Ascending aorta (tissue), 2 donors: ENCODE measurements at regions not wholly inside any gene's neighbourhood (a gene's known extent, or its start where the extent isn't known, plus 50 kb on each side); places are given as distances from the start of the nearest gene placed in this dataset.

Experiments used
- DNase-seq, 2 donors: peaks; one replicate each; pipeline ENCODE4 v3.0.0-alpha.2; 2019; ENCODE audit warnings: low spot score in 2 of 2
- H3K27ac ChIP-seq, 2 donors: fragments of 200-600 bp; sonication (generic); one replicate each; pipeline ENCODE4 v1.5.1; 2016 to 2017; ENCODE audit warnings: mild to moderate bottlenecking in 1 of 2
- H3K27me3 ChIP-seq: fragments of 200-600 bp; sonication (generic); one replicate; pipeline ENCODE4 v1.5.1; 2017
- H3K36me3 ChIP-seq, 2 donors: fragments of 200-600 bp; sonication (generic); one replicate each; pipeline ENCODE4 v1.5.1; 2016
- H3K4me1 ChIP-seq, 2 donors: fragments of 200-600 bp; sonication (generic); one replicate each; pipeline ENCODE4 v1.5.1; 2016 to 2017; ENCODE audit warnings: mild to moderate bottlenecking in 1 of 2
- H3K4me3 ChIP-seq, 2 donors: fragments of 200-600 bp; sonication (generic); one replicate each; pipeline ENCODE4 v1.5.1; 2016 to 2017; ENCODE audit warnings: mild to moderate bottlenecking in 1 of 2
- H3K9me3 ChIP-seq, 2 donors: fragments of 200-600 bp; sonication (generic); one replicate each; pipeline ENCODE4 v1.5.1; 2016
- CTCF ChIP-seq, 3 experiments: fragments of 200-600 bp in 2 of 3; fragments of 450-650 bp in 1 of 3; sonication (generic) in 2 of 3; IDR thresholded peaks; one replicate each; pipeline ENCODE4 v1.5.1; 2016 to 2019; ENCODE audit warnings: antibody characterized with exemption in 3 of 3, mild to moderate bottlenecking in 1 of 3, moderate library complexity in 1 of 3
- intact Hi-C: fragments of 100-400 bp; cut with DNase I; formaldehyde crosslinking; loops from one replicate; pipeline ENCODE4 v1.15.1; 2023

DNA sequence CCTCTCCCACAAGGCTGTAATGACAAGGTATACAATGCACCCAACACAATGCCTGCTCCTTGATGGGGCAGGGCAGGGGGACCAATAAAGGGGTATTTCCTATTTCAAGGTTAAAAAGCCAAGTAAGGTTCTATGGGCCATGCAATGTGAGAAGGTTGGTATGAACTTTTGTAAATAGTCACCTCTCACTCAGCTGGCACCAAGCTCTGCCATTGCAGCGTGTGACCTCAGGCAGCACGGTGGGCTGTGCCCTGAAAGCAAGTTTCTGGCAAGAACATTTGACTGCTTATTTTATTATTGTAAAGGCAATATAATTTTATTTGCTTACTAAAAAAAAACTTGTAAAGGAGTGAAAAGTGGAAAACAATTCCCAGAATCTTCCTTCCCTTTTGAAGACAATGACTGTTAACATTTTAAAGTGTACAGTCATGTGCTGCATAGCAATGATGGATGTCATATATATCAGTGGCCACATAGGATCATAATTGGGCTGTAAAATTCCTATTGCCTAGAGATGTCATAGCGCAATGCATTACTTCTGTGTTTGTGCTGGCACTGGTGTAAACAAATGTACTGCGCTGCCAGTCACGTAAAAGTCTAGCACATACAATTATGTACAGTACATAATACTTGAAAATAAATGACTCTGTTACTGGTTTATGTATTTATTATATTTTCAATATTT, 167.3 kb upstream of the RORA start:
- Histone ChIP-seq H3K4me3 (no peak overlapping the region), H3K9me3 (no peaks in the 10 kb centered on the region), H3K4me1 (no peaks in the 10 kb centered on the region), H3K36me3 (no peaks in the 10 kb centered on the region), H3K27me3 (no peaks in the 10 kb centered on the region), H3K27ac (no peak overlapping the region)
- intact Hi-C loops: no loop called here
- no peak for DNase-seq
- TF ChIP-seq CTCF (IDR thresholded peaks at IDR 0.05): no peak

DNA sequence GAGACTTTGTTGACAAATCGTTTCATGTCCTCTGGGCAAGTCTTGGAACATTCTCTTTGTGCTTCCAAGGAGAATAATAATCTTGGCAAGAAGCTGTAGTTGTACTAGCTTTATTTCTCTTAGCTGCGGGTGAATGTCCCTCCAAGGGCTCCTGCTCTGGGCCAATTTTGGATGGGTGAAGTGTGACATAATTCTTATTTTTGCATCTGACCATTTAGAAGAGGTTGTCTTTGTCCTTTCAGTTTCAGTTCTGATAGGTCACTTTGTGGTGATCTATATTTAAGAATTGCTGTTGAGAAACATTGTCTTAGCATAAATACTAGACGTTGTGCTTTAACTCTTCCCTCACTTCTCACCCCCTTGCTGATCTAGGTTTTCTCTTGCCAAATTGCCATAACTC, 164.8 kb upstream of the RORA start:
- intact Hi-C loops: no loop called here
- Histone ChIP-seq H3K4me3 (peak overlapping the region in 1 of 2 donors; percentile 48), H3K4me1 (no peaks in the 10 kb centered on the region), H3K27ac (peak overlapping the region in 1 of 2 donors; percentile 31), H3K36me3 (no peaks in the 10 kb centered on the region), H3K27me3 (no peaks in the 10 kb centered on the region), H3K9me3 (no peaks in the 10 kb centered on the region)
- TF ChIP-seq CTCF (IDR thresholded peaks at IDR 0.05): no peak
- no peak for DNase-seq

DNA sequence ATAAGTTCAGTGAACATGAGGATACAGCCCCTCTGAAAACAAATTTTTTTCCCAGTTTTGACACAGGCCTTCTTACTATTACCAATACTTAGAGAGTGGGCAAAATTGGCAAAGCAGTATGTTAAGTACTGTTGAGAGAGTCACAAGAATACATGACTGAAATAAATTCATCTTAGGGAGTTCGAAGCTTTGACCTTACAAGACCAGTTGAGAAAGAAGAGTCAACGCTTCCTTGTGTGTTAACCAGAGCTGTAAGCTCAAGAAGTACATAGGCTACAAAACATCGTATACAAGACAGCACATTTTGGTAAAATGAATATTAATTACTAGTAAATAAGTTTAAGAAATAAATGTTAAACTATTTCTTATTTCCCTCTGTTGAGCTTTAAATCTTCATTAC, 164.4 kb upstream of the RORA start:
- peak overlapping the region in 1 of 2 donors; percentile 48 for H3K4me3 ChIP-seq
- H3K9me3 ChIP-seq: no peaks in the 10 kb centered on the region
- TF ChIP-seq CTCF (IDR thresholded peaks at IDR 0.05): no peak
- peak overlapping the region in 1 of 2 donors; percentile 31 for H3K27ac ChIP-seq
- H3K4me1 ChIP-seq: no peaks in the 10 kb centered on the region
- H3K36me3 ChIP-seq: no peaks in the 10 kb centered on the region
- no peak for DNase-seq
- no peaks in the 10 kb centered on the region for H3K27me3 ChIP-seq
- intact Hi-C loops: no loop called here

DNA sequence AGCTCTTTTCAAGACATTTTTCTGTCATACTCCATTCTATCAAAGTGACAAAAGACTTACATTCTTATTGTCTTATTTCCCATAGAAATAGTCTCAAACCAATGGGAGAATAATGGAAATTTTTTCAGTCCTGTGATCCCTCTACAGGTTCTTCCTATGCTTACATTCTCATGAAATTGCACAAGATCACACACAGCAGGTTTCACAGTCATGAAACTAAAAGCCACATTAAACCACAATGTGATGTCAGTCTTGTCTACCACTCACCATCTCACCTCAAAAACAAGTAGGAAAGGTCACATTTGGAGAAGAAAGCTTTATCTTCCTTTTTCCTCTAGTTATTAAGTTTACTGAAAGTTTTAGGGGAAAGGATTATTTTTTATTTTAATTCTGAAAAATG, 161.0 kb upstream of the RORA start:
- H3K9me3 ChIP-seq: no peaks in the 10 kb centered on the region
- no peaks in the 10 kb centered on the region for H3K27me3 ChIP-seq
- H3K4me3 ChIP-seq: no peak overlapping the region
- TF ChIP-seq CTCF (IDR thresholded peaks at IDR 0.05): no peak
- DNase-seq: no peak
- no peak overlapping the region for H3K27ac ChIP-seq
- intact Hi-C loops: no loop called here
- H3K36me3 ChIP-seq: no peaks in the 10 kb centered on the region
- no peaks in the 10 kb centered on the region for H3K4me1 ChIP-seq

DNA sequence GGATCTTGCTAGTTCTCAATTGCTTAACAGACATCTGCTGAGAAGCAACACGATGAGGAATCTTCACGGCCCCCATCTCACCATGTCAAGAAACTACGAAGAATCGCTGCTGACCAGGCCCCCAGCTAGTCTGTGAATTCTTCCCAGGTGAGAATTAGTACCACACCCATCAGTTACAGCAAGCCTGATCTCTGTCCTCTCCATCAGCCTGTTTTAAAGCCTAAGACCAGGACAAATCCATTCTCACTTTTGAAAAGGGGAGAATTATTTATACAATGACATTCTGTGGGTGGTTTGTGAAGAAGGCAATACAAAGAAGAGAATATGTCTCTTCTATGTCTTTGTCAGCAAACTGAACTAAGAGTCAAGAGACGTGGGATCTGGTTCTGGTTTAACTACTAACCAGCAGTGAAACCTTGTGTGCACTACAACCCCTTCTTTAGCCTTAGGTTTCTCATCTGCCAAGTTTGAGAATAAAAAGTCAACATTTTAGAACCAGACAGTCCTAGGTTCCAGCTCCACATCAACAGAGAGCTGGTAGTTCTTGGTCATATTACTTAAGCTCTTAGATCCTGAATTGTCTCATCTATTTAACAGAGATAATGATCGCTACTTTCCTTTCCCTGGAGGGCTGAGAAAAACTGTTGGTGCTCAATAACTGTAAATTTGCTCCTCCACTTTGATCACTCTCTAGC, 160.4 kb upstream of the RORA start:
- H3K27ac ChIP-seq: no peak overlapping the region
- H3K4me1 ChIP-seq: no peaks in the 10 kb centered on the region
- intact Hi-C loops: no loop called here
- H3K4me3 ChIP-seq: no peak overlapping the region
- H3K36me3 ChIP-seq: no peaks in the 10 kb centered on the region
- DNase-seq: no peak
- H3K9me3 ChIP-seq: no peaks in the 10 kb centered on the region
- H3K27me3 ChIP-seq: no peaks in the 10 kb centered on the region
- TF ChIP-seq CTCF (IDR thresholded peaks at IDR 0.05): no peak
